GM23248 (cell line): ENCODE measurements at regions not wholly inside any gene's neighbourhood (a gene's known extent, or its start where the extent isn't known, plus 50 kb on each side); places are given as distances from the start of the nearest gene placed in this dataset.

Experiments
- DNase-seq: peaks from one replicate; pipeline ENCODE4 v3.0.0-alpha.2; 2015
- H2AFZ ChIP-seq: fragments of 200-600 bp; sonication (generic); 2 replicates; pipeline ENCODE4 v1.6.1; 2016; ENCODE audit warnings: antibody characterized with exemption
- H3F3A ChIP-seq: fragments of 200-600 bp; sonication (generic); 2 replicates; pipeline ENCODE4 v1.6.1; 2016; ENCODE audit warnings: mild to moderate bottlenecking, antibody characterized with exemption, mixed run types; ENCODE audit not compliant: insufficient read depth
- H3K27ac ChIP-seq: fragments of 200-600 bp; sonication (generic); 2 replicates; pipeline ENCODE4 v1.5.1; 2016; ENCODE audit warnings: mild to moderate bottlenecking
- H3K27me3 ChIP-seq: fragments of 200-600 bp; sonication (generic); replicated peaks from 2 replicates; pipeline ENCODE4 v1.6.1; 2016; ENCODE audit warnings: mild to moderate bottlenecking; ENCODE audit not compliant: insufficient read depth
- H3K36me3 ChIP-seq: fragments of 200-600 bp; sonication (generic); 2 replicates; pipeline ENCODE4 v1.6.1; 2016; ENCODE audit warnings: low read depth, mild to moderate bottlenecking
- H3K4me1 ChIP-seq: fragments of 200-600 bp; sonication (generic); 2 replicates; pipeline ENCODE4 v1.6.1; 2016; ENCODE audit warnings: mild to moderate bottlenecking; ENCODE audit not compliant: insufficient read depth
- H3K4me2 ChIP-seq: fragments of 200-600 bp; sonication (generic); one replicate; pipeline ENCODE4 v1.6.1; 2016; ENCODE audit warnings: mild to moderate bottlenecking; ENCODE audit not compliant: unreplicated experiment
- H3K4me3 ChIP-seq: fragments of 200-600 bp; sonication (generic); 2 replicates; pipeline ENCODE4 v1.5.1; 2016; ENCODE audit warnings: mild to moderate bottlenecking
- H3K79me2 ChIP-seq: fragments of 200-600 bp; sonication (generic); 2 replicates; pipeline ENCODE4 v1.6.1; 2016; ENCODE audit warnings: mild to moderate bottlenecking; ENCODE audit not compliant: insufficient read depth
- H3K9ac ChIP-seq: fragments of 200-600 bp; sonication (generic); 2 replicates; pipeline ENCODE4 v1.6.1; 2016; ENCODE audit warnings: mild to moderate bottlenecking
- H3K9me2 ChIP-seq: fragments of 200-600 bp; sonication (generic); 2 replicates; pipeline ENCODE4 v1.6.1; 2016; ENCODE audit warnings: mixed run types, mild to moderate bottlenecking, moderate library complexity; ENCODE audit not compliant: insufficient read depth
- H3K9me3 ChIP-seq: fragments of 200-600 bp; sonication (generic); one replicate; pipeline ENCODE4 v1.6.1; 2017; ENCODE audit warnings: low read depth
- H4K20me1 ChIP-seq: fragments of 200-600 bp; sonication (generic); 2 replicates; pipeline ENCODE4 v1.6.0; 2016; ENCODE audit not compliant: insufficient read depth
- EZH2 ChIP-seq: fragments of 200-600 bp; sonication (generic); IDR thresholded peaks from 2 replicates; pipeline ENCODE4 v1.6.1; 2018; ENCODE audit warnings: antibody characterized with exemption, mild to moderate bottlenecking; ENCODE audit not compliant: insufficient read depth, poor library complexity, severe bottlenecking
- EZH2phosphoT487 ChIP-seq: fragments of 200-600 bp; sonication (generic); IDR thresholded peaks from 2 replicates; pipeline ENCODE4 v1.6.1; 2018; ENCODE audit warnings: antibody characterized with exemption, moderate library complexity, mild to moderate bottlenecking, low read depth; ENCODE audit not compliant: insufficient read depth
- WGBS, 2 experiments: methylation state at CpG; one replicate each; pipeline ENCODE4 v1.1.6; 2015 to 2017; ENCODE audit warnings: low lambda C conversion rate in 2 of 2, low coverage in 1 of 2; ENCODE audit errors: missing lambda C conversion rate in 2 of 2; 5-methylcytosine and 5-hydroxymethylcytosine counted together
- in situ Hi-C: fragments of 300-500 bp; cut with MboI; formaldehyde crosslinking; loops from 2 replicates; pipeline ENCODE4 v1.15.0; 2020

- 36 to 44% methylated on average over 7 of the region's 7 CpGs for WGBS, 2 experiments
- Histone ChIP-seq H2AFZ (no peak overlapping the region), H3K27ac (no peak overlapping the region), H4K20me1 (no peaks in the 10 kb centered on the region), H3K79me2 (no peaks in the 10 kb centered on the region), H3F3A (no peaks in the 10 kb centered on the region), H3K27me3 (no peaks in the 10 kb centered on the region), H3K9ac (no peak overlapping the region), H3K4me2 (no peak overlapping the region), H3K4me3 (no peak overlapping the region), H3K9me2 (no peaks in the 10 kb centered on the region), H3K9me3 (no peaks in the 10 kb centered on the region), H3K36me3 (no peaks in the 10 kb centered on the region), H3K4me1 (no peaks in the 10 kb centered on the region)
- in situ Hi-C loops = no loop called here
- no peak for DNase-seq
- TF ChIP-seq EZH2phosphoT487 (no peak), EZH2 (no peak)
Observed at GRCh38 chr7:38127216-38128207, 50.5 kb upstream of the STARD3NL start.
